ENCODE measurements at regions not wholly inside any gene's neighbourhood (a gene's known extent, or its start where the extent isn't known, plus 50 kb on each side); places are given as distances from the start of the nearest gene placed in this dataset.

DNA sequence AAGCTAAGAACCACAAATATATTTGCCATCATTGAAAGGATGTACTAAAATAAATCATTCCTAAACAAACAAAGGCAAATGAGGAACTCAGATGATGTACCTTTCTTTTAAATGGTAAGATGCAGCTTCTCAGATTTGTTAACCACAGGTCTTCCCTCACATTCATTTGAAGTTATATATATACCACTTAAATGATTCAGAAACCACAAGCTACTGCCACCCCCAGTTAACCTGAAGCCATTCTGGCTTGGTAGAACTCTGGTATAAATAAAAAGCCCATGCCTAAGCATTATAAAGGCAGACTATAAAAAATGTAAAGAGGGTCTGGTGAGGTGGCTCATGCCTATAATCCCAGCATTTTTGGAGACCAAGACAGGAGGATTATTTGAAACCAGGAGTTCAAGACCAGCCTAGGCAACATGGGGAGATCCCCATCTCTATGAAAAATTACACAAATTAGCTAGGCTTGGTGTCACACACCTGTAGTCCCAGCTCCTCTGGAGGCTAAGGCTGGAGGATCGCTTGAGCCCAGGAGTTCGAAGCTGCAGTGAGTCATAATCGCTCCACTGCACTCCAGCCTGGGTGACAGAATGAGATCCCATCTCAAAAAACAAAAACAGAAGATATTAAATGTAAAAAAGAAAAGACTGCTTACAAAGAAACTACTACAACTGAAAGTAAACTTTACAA, 1185.3 kb downstream of the JRKL start:
- H3K27ac Mint-ChIP-seq: no peak overlapping the region
- no peak for TF ChIP-seq EZH2 (IDR thresholded peaks at IDR 0.05; ENCODE audit: borderline replicate concordance, insufficient read depth, low read depth, low read length, poor library complexity, severe bottlenecking)
- intact Hi-C loops (cut with micrococcal nuclease): no loop called here
- H3K4me1 Mint-ChIP-seq: no peaks in the 10 kb centered on the region
- peaks cover 0 to 4% (median 0%) of the 10 kb centered on the region in 3 donors for H3K9me3 ChIP-seq (ENCODE audit: control extremely low read depth in 1 of 3, control insufficient read depth in 2 of 3, insufficient read depth in 1 of 3, low read length in 2 of 3)
- H3K36me3 ChIP-seq (replicated peaks in 1 of 2; ENCODE audit: control extremely low read depth in 1 of 2, control insufficient read depth in 1 of 2, extremely low read depth in 1 of 2, insufficient read depth in 2 of 2, low read length in 1 of 2): no peaks in the 10 kb centered on the region
- H3K9ac ChIP-seq (ENCODE audit: low read length): no peak overlapping the region
- POLR2A ChIA-PET: no interaction called here
- 100% methylated on average over 1 of the region's 3 CpGs for WGBS (ENCODE audit: insufficient coverage)
- DNase-seq (no peak), ATAC-seq (ENCODE audit: low read depth) (no peak)
- H3K27me3 ChIP-seq (replicated peaks in 1 of 4; ENCODE audit: control extremely low read depth in 1 of 4, control insufficient read depth in 3 of 4, insufficient read depth in 4 of 4, low read length in 3 of 4): no peaks in the 10 kb centered on the region
- H3K4me3 Mint-ChIP-seq: no peak overlapping the region
- CTCF ChIA-PET: no interaction called here
- H4K20me1 ChIP-seq (ENCODE audit: control insufficient read depth, insufficient read depth, low read length, poor library complexity, severe bottlenecking): no peaks in the 10 kb centered on the region
- no peak overlapping the region for H3K4me2 ChIP-seq (replicated peaks; ENCODE audit: low read depth, low read length, poor library complexity, severe bottlenecking)
- no peak overlapping the region for H3K27ac ChIP-seq (ENCODE audit: low read length in 2 of 2)
- no peak overlapping the region for H3K4me3 ChIP-seq (ENCODE audit: control extremely low read depth in 1 of 5, extremely low read depth in 1 of 5, insufficient read depth in 1 of 5, low read depth in 2 of 5, low read length in 4 of 5)
- peaks cover 2% of the 10 kb centered on the region for H3K9me3 Mint-ChIP-seq (ENCODE audit: insufficient read depth)
- no peaks in the 10 kb centered on the region for H3K79me2 ChIP-seq (ENCODE audit: control insufficient read depth, insufficient read depth, low read length)
- H2AFZ ChIP-seq (ENCODE audit: insufficient read depth, low read depth, low read length, poor library complexity, severe bottlenecking): no peak overlapping the region
- H3K27me3 Mint-ChIP-seq: no peaks in the 10 kb centered on the region
- no peaks in the 10 kb centered on the region for H3K4me1 ChIP-seq (ENCODE audit: control insufficient read depth in 2 of 2, insufficient read depth in 2 of 2, low read length in 2 of 2)

DNA sequence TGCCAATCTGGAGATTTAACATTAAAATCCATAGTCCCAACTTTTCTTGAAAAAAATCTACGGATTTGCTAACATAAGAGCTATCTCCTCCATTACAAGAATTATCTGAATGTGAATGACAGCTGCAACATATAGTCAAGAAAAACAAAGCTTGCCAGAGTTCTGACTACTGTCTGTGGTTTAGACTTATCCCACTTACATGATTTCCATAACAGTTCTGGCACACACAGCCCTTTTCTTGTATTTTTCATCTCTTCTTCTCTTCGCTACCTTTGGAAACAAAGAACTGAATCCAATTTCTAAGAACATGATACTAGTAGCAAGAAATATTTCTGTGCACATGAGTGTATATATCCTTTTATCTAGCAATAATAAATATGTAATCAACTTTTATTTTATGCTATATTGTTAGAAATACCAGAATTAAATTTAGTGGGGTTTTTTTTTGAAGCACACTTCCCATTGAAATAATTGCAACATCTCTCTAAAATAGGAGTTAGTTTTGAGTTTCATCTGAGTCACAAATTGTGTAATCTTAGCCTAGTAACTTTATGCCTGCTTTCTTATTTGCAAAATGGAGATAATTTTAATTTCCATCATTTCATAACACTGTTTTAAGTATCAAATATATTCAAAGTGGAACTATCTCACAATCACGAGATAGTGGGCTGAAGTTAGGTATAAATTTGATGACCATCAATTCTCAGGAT, 1217.6 kb downstream of the JRKL start:
- H3K27ac ChIP-seq (ENCODE audit: low read length in 2 of 2): no peak overlapping the region
- no peak overlapping the region for H3K4me3 Mint-ChIP-seq
- H3K9me3 ChIP-seq (ENCODE audit: control extremely low read depth in 1 of 3, control insufficient read depth in 2 of 3, insufficient read depth in 1 of 3, low read length in 2 of 3): peaks cover 0 to 13% (median 0%) of the 10 kb centered on the region in 3 donors
- intact Hi-C loops (cut with micrococcal nuclease): no loop called here
- H3K4me1 Mint-ChIP-seq: no peaks in the 10 kb centered on the region
- peaks cover 6% of the 10 kb centered on the region for H3K9me3 Mint-ChIP-seq (ENCODE audit: insufficient read depth)
- H3K4me3 ChIP-seq (ENCODE audit: control extremely low read depth in 1 of 5, extremely low read depth in 1 of 5, insufficient read depth in 1 of 5, low read depth in 2 of 5, low read length in 4 of 5): no peak overlapping the region
- no peak overlapping the region for H3K9ac ChIP-seq (ENCODE audit: low read length)
- WGBS (ENCODE audit: insufficient coverage): no CpG with 5 or more reads among the region's 3 CpGs
- H3K27me3 ChIP-seq (replicated peaks in 1 of 4; ENCODE audit: control extremely low read depth in 1 of 4, control insufficient read depth in 3 of 4, insufficient read depth in 4 of 4, low read length in 3 of 4): no peaks in the 10 kb centered on the region
- no peak for TF ChIP-seq EZH2 (IDR thresholded peaks at IDR 0.05; ENCODE audit: borderline replicate concordance, insufficient read depth, low read depth, low read length, poor library complexity, severe bottlenecking)
- TF ChIP-seq, protein P1, sequence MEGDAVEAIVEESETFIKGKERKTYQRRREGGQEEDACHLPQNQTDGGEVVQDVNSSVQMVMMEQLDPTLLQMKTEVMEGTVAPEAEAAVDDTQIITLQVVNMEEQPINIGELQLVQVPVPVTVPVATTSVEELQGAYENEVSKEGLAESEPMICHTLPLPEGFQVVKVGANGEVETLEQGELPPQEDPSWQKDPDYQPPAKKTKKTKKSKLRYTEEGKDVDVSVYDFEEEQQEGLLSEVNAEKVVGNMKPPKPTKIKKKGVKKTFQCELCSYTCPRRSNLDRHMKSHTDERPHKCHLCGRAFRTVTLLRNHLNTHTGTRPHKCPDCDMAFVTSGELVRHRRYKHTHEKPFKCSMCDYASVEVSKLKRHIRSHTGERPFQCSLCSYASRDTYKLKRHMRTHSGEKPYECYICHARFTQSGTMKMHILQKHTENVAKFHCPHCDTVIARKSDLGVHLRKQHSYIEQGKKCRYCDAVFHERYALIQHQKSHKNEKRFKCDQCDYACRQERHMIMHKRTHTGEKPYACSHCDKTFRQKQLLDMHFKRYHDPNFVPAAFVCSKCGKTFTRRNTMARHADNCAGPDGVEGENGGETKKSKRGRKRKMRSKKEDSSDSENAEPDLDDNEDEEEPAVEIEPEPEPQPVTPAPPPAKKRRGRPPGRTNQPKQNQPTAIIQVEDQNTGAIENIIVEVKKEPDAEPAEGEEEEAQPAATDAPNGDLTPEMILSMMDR (IDR thresholded peaks at IDR 0.05): no peak
- no peak for ATAC-seq (ENCODE audit: low read depth)
- POLR2A ChIA-PET: no interaction called here
- no peak overlapping the region for H2AFZ ChIP-seq (ENCODE audit: insufficient read depth, low read depth, low read length, poor library complexity, severe bottlenecking)
- H3K79me2 ChIP-seq (ENCODE audit: control insufficient read depth, insufficient read depth, low read length): no peaks in the 10 kb centered on the region
- H3K4me1 ChIP-seq (ENCODE audit: control insufficient read depth in 2 of 2, insufficient read depth in 2 of 2, low read length in 2 of 2): no peaks in the 10 kb centered on the region
- H3K27ac Mint-ChIP-seq: no peak overlapping the region
- H4K20me1 ChIP-seq (ENCODE audit: control insufficient read depth, insufficient read depth, low read length, poor library complexity, severe bottlenecking): no peaks in the 10 kb centered on the region
- DNase-seq: no peak
- CTCF ChIA-PET: no interaction called here
- H3K4me2 ChIP-seq (replicated peaks; ENCODE audit: low read depth, low read length, poor library complexity, severe bottlenecking): no peak overlapping the region
- H3K27me3 Mint-ChIP-seq: no peaks in the 10 kb centered on the region
- H3K36me3 ChIP-seq (replicated peaks in 1 of 2; ENCODE audit: control extremely low read depth in 1 of 2, control insufficient read depth in 1 of 2, extremely low read depth in 1 of 2, insufficient read depth in 2 of 2, low read length in 1 of 2): no peaks in the 10 kb centered on the region
